Ascending aorta (tissue), 2 donors: ENCODE measurements at regions not wholly inside any gene's neighbourhood (a gene's known extent, or its start where the extent isn't known, plus 50 kb on each side); places are given as distances from the start of the nearest gene placed in this dataset.

ENCODE experiments used
- DNase-seq, 2 donors: peaks; one replicate each; pipeline ENCODE4 v3.0.0-alpha.2; 2019; ENCODE audit warnings: low spot score in 2 of 2
- H3K27ac ChIP-seq, 2 donors: fragments of 200-600 bp; sonication (generic); one replicate each; pipeline ENCODE4 v1.5.1; 2016 to 2017; ENCODE audit warnings: mild to moderate bottlenecking in 1 of 2
- H3K27me3 ChIP-seq: fragments of 200-600 bp; sonication (generic); one replicate; pipeline ENCODE4 v1.5.1; 2017
- H3K36me3 ChIP-seq, 2 donors: fragments of 200-600 bp; sonication (generic); one replicate each; pipeline ENCODE4 v1.5.1; 2016
- H3K4me1 ChIP-seq, 2 donors: fragments of 200-600 bp; sonication (generic); one replicate each; pipeline ENCODE4 v1.5.1; 2016 to 2017; ENCODE audit warnings: mild to moderate bottlenecking in 1 of 2
- H3K4me3 ChIP-seq, 2 donors: fragments of 200-600 bp; sonication (generic); one replicate each; pipeline ENCODE4 v1.5.1; 2016 to 2017; ENCODE audit warnings: mild to moderate bottlenecking in 1 of 2
- H3K9me3 ChIP-seq, 2 donors: fragments of 200-600 bp; sonication (generic); one replicate each; pipeline ENCODE4 v1.5.1; 2016
- intact Hi-C: fragments of 100-400 bp; cut with DNase I; formaldehyde crosslinking; loops from one replicate; pipeline ENCODE4 v1.15.1; 2023
- TF ChIP-seq, protein P1 (sequence below), 3 experiments: fragments of 200-600 bp in 2 of 3; fragments of 450-650 bp in 1 of 3; sonication (generic) in 2 of 3; IDR thresholded peaks; one replicate each; pipeline ENCODE4 v1.5.1; 2016 to 2019; ENCODE audit warnings: antibody characterized with exemption in 3 of 3, mild to moderate bottlenecking in 1 of 3, moderate library complexity in 1 of 3

DNA sequence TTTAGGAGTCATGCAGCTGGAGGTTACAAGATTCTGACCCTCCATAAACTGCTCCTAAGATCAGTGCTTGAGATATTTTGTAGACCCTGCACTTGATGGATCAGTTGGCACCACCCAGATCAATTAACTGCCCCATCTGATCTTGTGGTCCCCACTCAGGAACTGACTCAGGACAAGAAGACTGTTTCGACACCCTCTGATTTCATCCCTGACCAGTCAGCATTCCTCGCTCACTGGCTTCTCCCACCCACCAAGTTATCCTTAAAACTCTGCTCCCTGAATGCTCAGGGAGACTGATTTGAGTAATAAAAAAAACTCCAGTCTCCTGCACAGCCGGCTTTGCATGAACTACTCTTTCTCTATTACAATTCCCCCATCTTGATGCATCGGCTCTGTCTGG, 360.2 kb downstream of the GALC start:
- intact Hi-C loops, result no loop called here
- no peaks in the 10 kb centered on the region for H3K27me3 ChIP-seq
- no peak for DNase-seq
- no peaks in the 10 kb centered on the region for H3K9me3 ChIP-seq
- peaks cover 0 to 11% of the 10 kb centered on the region in 2 donors for H3K4me1 ChIP-seq
- TF ChIP-seq, protein P1, sequence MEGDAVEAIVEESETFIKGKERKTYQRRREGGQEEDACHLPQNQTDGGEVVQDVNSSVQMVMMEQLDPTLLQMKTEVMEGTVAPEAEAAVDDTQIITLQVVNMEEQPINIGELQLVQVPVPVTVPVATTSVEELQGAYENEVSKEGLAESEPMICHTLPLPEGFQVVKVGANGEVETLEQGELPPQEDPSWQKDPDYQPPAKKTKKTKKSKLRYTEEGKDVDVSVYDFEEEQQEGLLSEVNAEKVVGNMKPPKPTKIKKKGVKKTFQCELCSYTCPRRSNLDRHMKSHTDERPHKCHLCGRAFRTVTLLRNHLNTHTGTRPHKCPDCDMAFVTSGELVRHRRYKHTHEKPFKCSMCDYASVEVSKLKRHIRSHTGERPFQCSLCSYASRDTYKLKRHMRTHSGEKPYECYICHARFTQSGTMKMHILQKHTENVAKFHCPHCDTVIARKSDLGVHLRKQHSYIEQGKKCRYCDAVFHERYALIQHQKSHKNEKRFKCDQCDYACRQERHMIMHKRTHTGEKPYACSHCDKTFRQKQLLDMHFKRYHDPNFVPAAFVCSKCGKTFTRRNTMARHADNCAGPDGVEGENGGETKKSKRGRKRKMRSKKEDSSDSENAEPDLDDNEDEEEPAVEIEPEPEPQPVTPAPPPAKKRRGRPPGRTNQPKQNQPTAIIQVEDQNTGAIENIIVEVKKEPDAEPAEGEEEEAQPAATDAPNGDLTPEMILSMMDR (IDR thresholded peaks at IDR 0.05), result no peak
- no peak overlapping the region for H3K27ac ChIP-seq
- H3K4me3 ChIP-seq, result no peak overlapping the region
- H3K36me3 ChIP-seq, result no peaks in the 10 kb centered on the region

DNA sequence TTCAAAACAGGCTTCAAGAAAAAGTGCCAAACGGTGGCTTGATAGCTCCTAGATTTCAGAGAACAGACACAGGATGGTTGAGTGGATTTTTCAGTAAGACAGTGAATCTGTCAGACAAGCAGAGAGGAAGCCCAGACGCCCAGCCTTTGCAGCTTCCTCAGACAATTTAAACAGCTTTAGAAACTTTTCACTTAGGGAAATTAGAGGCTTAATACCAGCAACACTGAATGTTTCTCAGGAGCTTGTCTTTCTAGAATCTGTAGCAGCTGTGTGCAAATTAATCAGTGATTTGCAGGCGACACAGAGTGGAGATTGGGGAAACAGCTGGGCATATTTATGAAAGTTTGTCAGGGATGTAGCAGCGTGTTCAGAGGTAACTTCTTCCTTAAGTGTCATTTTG, 362.1 kb downstream of the GALC start:
- Histone ChIP-seq H3K27ac (no peak overlapping the region), H3K4me3 (no peak overlapping the region), H3K27me3 (no peaks in the 10 kb centered on the region), H3K36me3 (no peaks in the 10 kb centered on the region), H3K4me1 (peaks cover 0 to 11% of the 10 kb centered on the region in 2 donors), H3K9me3 (no peaks in the 10 kb centered on the region)
- TF ChIP-seq, protein P1 (IDR thresholded peaks at IDR 0.05), result no peak
- DNase-seq, result no peak
- intact Hi-C loops, result no loop called here

DNA sequence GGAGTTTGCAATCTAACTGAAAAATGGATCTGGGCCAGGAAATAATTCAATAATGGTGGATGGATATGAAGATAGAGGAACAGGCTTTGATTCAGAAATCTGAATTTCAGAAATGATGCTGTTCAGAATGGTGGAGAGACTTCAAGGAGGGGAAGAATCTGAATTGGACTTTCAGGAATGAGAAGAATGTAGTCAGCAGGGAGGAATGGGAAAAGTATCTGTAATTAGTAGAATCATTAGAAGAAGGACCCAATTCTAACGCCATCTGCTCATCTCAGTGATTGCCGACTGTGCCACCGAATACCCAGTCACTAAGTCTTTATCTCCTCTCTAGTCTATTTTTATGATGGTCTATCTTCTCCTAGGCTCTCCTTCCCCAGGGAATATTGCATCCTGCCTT, 363.2 kb downstream of the GALC start:
- H3K27ac ChIP-seq, result no peak overlapping the region
- intact Hi-C loops, result no loop called here

DNA sequence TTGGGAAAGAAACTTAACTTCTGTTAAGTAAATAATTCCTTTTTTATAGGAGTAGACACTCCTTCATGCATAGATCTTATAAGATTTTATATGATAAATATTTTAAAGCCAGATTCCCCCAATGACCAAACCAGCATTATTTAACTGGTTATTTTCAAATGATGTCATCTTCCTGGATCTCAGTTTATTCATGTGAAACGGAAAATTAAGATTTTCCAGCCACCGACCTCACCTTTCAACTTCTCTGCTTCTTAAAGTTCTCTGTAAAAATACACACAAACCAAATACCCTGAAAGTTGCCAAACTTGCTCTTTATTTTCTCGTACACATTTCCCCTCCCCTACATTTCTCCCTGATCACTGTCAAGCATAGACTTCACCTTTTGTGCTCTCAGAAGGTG, 364.2 kb downstream of the GALC start:
- H3K4me1 ChIP-seq, result peaks cover 0 to 11% of the 10 kb centered on the region in 2 donors
- H3K4me3 ChIP-seq, result no peak overlapping the region
- H3K27ac ChIP-seq, result peak overlapping the region in 1 of 2 donors; percentile 36
- intact Hi-C loops, result no loop called here
- H3K27me3 ChIP-seq, result no peaks in the 10 kb centered on the region
- H3K9me3 ChIP-seq, result no peaks in the 10 kb centered on the region
- TF ChIP-seq, protein P1 (IDR thresholded peaks at IDR 0.05), result no peak
- no peaks in the 10 kb centered on the region for H3K36me3 ChIP-seq
- no peak for DNase-seq

More for the DNA sequence above, 363.2 kb downstream of the GALC start:
- Histone ChIP-seq H3K4me1 (peaks cover 0 to 11% of the 10 kb centered on the region in 2 donors), H3K36me3 (no peaks in the 10 kb centered on the region), H3K27me3 (no peaks in the 10 kb centered on the region), H3K4me3 (no peak overlapping the region), H3K9me3 (no peaks in the 10 kb centered on the region)
- no peak for DNase-seq
- TF ChIP-seq, protein P1 (IDR thresholded peaks at IDR 0.05), result no peak

DNA sequence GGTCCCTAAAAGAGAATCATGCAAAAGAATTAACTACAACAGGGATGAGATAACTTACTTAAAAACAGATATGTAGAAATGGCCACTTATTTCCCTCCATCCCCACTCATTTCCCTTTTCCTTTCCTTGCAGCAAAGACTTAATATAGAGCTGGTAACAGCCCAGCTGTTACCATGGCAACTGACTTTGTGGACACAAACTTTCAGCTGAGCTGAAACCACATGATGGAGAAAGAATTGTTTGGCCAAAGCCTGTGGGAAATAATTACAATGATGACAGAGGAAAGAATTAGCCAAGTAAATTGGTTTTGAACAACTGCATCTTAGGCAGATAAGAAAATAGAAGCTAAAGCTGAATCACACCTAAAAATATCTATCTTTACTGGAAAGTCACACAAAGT, 364.9 kb downstream of the GALC start:
- intact Hi-C loops, result no loop called here
- Histone ChIP-seq H3K36me3 (no peaks in the 10 kb centered on the region), H3K9me3 (no peaks in the 10 kb centered on the region), H3K27me3 (no peaks in the 10 kb centered on the region), H3K4me1 (peaks cover 0 to 11% of the 10 kb centered on the region in 2 donors), H3K27ac (peak overlapping the region in 1 of 2 donors; percentile 36), H3K4me3 (no peak overlapping the region)
- DNase-seq, result peak in 1 of 2 donors; percentile 71
- TF ChIP-seq, protein P1 (IDR thresholded peaks at IDR 0.05), result no peak

DNA sequence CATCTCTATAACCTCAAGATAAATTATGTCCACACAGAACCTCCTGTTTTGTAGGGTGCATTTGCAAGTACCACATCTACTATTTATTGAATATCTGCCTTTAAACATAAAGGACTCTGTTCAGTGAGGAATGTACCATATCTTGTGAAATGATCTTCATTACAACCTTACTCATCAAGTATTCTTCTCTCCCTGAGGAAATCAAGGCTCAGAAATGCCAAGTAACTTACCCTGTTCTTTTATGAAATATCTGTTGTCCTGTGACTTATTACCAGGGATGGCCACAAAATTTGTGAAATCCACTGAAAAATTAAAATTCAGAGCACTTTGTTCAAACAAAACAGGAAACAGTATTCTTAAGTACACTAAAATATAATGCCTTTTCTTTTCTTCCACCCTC, 366.7 kb downstream of the GALC start:
- H3K36me3 ChIP-seq, result no peaks in the 10 kb centered on the region
- H3K4me3 ChIP-seq, result no peak overlapping the region
- H3K27me3 ChIP-seq, result no peaks in the 10 kb centered on the region
- H3K27ac ChIP-seq, result no peak overlapping the region
- intact Hi-C loops, result no loop called here
- H3K4me1 ChIP-seq, result peaks cover 0 to 11% of the 10 kb centered on the region in 2 donors
- no peak for DNase-seq
- no peaks in the 10 kb centered on the region for H3K9me3 ChIP-seq
- TF ChIP-seq, protein P1 (IDR thresholded peaks at IDR 0.05), result no peak
